ENCODE measurements at regions not wholly inside any gene's neighbourhood (a gene's known extent, or its start where the extent isn't known, plus 50 kb on each side); places are given as distances from the start of the nearest gene placed in this dataset.

DNA sequence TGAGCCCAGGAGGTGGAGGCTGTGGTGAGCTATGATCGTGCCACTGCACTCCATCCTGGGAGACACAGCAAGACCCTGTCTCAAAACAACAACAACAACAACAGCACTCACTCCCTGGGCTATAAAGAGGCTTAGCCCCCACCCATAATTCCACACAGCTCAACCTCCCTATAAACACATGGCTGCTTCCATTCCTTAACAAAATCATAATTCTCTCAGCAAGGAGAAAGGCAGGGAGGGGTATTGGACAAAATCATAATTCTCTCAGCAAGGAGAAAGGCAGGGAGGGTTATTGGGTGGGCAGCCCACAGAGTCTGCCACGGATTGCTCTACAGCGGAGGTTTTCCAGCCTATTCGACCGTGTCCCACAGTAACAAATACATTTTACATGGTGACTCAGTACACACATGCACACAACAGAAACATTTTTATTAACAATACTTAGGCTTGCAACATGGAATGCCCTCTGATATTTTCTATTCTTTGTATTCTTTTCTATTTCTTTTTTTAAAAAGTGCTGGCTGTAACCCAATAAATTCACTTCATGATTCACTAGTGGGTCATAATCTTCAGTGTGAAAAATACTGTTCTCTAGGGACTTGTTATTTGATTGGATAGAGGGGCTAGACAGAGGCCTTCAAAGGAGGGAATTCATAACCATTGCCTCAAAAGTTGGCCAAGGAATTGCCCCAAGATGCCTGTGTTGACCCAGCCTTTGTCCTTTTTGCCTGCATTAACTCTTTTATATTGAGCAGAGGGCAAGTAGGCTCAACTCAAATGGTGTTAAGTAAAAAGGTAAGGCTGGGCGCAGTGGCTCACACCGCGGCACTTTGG, 50.6 kb upstream of the ZMYND8 start:
- H3K79me2 ChIP-seq (ENCODE audit: insufficient read depth, low read length): peaks cover 47% of the 10 kb centered on the region
- H3K36me3 ChIP-seq (ENCODE audit: insufficient read depth, low read length): peaks cover 82% of the 10 kb centered on the region
- H4K20me1 ChIP-seq (ENCODE audit: insufficient read depth, low read length): no peaks in the 10 kb centered on the region
- peak overlapping the region; percentile 77 for H3K4me3 ChIP-seq (ENCODE audit: low read depth, low read length, poor library complexity, severe bottlenecking)
- H2AFZ ChIP-seq (ENCODE audit: low read length): no peak overlapping the region
- no peaks in the 10 kb centered on the region for H3K9me2 ChIP-seq (ENCODE audit: low read depth, low read length)
- peaks cover 70% of the 10 kb centered on the region for H3K4me1 ChIP-seq (ENCODE audit: insufficient read depth, low read length, severe bottlenecking)
- H3K9ac ChIP-seq (ENCODE audit: low read length): peak overlapping the region; percentile 45; the same call in 1 of the 2 replicates
- peak overlapping the region; percentile 100 for H3K27ac ChIP-seq (ENCODE audit: low read depth, low read length, poor library complexity, severe bottlenecking)
- peak overlapping the region; percentile 68 for H3K4me2 ChIP-seq (ENCODE audit: low read length)
- no peaks in the 10 kb centered on the region for H3K9me3 ChIP-seq (ENCODE audit: low read length)
- TF ChIP-seq CTCF (IDR thresholded peaks at IDR 0.05; ENCODE audit: low read length) (no peak), EZH2 (IDR thresholded peaks at IDR 0.05; ENCODE audit: borderline replicate concordance, low read length) (no peak)
- no peaks in the 10 kb centered on the region for H3F3A ChIP-seq (ENCODE audit: insufficient read depth, low read length)
- H3K27me3 ChIP-seq (ENCODE audit: insufficient read depth, low read length): no peaks in the 10 kb centered on the region

DNA sequence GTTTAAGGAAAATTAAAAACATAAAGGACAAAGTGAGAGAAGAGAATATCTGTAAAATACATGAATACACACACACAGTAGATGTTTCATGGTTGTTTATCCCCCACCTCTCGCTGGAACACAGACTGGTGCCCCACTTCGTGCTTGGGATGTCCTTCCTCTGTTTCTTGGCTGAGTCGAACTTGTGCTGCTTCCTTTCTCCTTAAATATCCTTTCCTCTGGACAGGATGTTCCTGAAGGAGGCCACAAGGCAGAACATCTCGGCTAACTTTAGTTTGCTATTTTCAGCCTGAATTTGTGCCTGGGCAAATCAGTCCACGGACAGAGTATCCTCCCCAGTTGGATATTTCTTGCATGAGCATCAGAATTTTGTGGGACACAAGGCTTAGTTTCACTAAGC, 54.7 kb upstream of the ZMYND8 start:
- Histone ChIP-seq H3K4me3 (ENCODE audit: low read depth, low read length, poor library complexity, severe bottlenecking) (peak overlapping the region; percentile 77), H3K4me2 (ENCODE audit: low read length) (peak overlapping the region; percentile 68), H3K27me3 (ENCODE audit: insufficient read depth, low read length) (no peaks in the 10 kb centered on the region)

DNA sequence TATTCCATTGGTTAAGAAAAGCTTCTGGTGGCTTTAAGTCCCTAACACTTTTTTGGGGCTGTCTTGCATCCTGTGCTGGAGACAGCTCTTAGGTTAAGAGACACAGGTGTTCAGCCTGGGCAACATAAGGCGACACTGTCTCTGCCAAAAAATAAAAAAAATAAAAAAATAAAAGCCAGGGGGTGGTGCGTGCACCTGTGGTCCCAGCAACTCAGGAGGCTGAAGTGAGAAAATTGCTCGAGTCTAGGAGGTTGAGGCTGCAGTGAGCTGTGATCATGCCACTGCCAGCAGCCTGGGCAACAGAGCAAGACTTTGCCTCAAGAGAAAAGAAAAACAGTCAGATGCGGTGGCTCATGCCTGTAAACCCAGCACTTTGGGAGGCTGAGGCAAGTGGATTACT, 55.6 kb upstream of the ZMYND8 start:
- Histone ChIP-seq H3F3A (ENCODE audit: insufficient read depth, low read length) (peaks cover 17% of the 10 kb centered on the region; the same call in 1 of the 2 replicates), H3K4me3 (ENCODE audit: low read depth, low read length, poor library complexity, severe bottlenecking) (peak overlapping the region; percentile 77), H3K27me3 (ENCODE audit: insufficient read depth, low read length) (no peaks in the 10 kb centered on the region), H3K4me2 (ENCODE audit: low read length) (peak overlapping the region; percentile 68), H4K20me1 (ENCODE audit: insufficient read depth, low read length) (no peaks in the 10 kb centered on the region), H3K4me1 (ENCODE audit: insufficient read depth, low read length, severe bottlenecking) (peaks cover 74% of the 10 kb centered on the region), H3K36me3 (ENCODE audit: insufficient read depth, low read length) (peaks cover 34% of the 10 kb centered on the region), H2AFZ (ENCODE audit: low read length) (no peak overlapping the region), H3K9me3 (ENCODE audit: low read length) (no peaks in the 10 kb centered on the region), H3K79me2 (ENCODE audit: insufficient read depth, low read length) (peaks cover 38% of the 10 kb centered on the region), H3K9me2 (ENCODE audit: low read depth, low read length) (no peaks in the 10 kb centered on the region), H3K27ac (ENCODE audit: low read depth, low read length, poor library complexity, severe bottlenecking) (peak overlapping the region; percentile 100), H3K9ac (ENCODE audit: low read length) (peak overlapping the region; percentile 93)
- TF ChIP-seq EZH2 (IDR thresholded peaks at IDR 0.05; ENCODE audit: borderline replicate concordance, low read length): no peak
- no peak for TF ChIP-seq CTCF (IDR thresholded peaks at IDR 0.05; ENCODE audit: low read length)

More for the DNA sequence above, 54.7 kb upstream of the ZMYND8 start:
- H3K9me3 ChIP-seq (ENCODE audit: low read length): no peaks in the 10 kb centered on the region
- H3K27ac ChIP-seq (ENCODE audit: low read depth, low read length, poor library complexity, severe bottlenecking): peak overlapping the region; percentile 100
- H4K20me1 ChIP-seq (ENCODE audit: insufficient read depth, low read length): no peaks in the 10 kb centered on the region
- H3K4me1 ChIP-seq (ENCODE audit: insufficient read depth, low read length, severe bottlenecking): peaks cover 74% of the 10 kb centered on the region
- H3K9ac ChIP-seq (ENCODE audit: low read length): peak overlapping the region; percentile 93
- H3F3A ChIP-seq (ENCODE audit: insufficient read depth, low read length): peaks cover 16% of the 10 kb centered on the region; the same call in 1 of the 2 replicates
- H3K36me3 ChIP-seq (ENCODE audit: insufficient read depth, low read length): peaks cover 42% of the 10 kb centered on the region
- H3K9me2 ChIP-seq (ENCODE audit: low read depth, low read length): no peaks in the 10 kb centered on the region
- TF ChIP-seq EZH2 (IDR thresholded peaks at IDR 0.05; ENCODE audit: borderline replicate concordance, low read length) (no peak), CTCF (IDR thresholded peaks at IDR 0.05; ENCODE audit: low read length) (no peak)
- H2AFZ ChIP-seq (ENCODE audit: low read length): no peak overlapping the region
- peaks cover 41% of the 10 kb centered on the region for H3K79me2 ChIP-seq (ENCODE audit: insufficient read depth, low read length)

All from OCI-LY1 (cell line).